ENCODE measurements at regions not wholly inside any gene's neighbourhood (a gene's known extent, or its start where the extent isn't known, plus 50 kb on each side); places are given as distances from the start of the nearest gene placed in this dataset.

- TF ChIP-seq, protein P1, sequence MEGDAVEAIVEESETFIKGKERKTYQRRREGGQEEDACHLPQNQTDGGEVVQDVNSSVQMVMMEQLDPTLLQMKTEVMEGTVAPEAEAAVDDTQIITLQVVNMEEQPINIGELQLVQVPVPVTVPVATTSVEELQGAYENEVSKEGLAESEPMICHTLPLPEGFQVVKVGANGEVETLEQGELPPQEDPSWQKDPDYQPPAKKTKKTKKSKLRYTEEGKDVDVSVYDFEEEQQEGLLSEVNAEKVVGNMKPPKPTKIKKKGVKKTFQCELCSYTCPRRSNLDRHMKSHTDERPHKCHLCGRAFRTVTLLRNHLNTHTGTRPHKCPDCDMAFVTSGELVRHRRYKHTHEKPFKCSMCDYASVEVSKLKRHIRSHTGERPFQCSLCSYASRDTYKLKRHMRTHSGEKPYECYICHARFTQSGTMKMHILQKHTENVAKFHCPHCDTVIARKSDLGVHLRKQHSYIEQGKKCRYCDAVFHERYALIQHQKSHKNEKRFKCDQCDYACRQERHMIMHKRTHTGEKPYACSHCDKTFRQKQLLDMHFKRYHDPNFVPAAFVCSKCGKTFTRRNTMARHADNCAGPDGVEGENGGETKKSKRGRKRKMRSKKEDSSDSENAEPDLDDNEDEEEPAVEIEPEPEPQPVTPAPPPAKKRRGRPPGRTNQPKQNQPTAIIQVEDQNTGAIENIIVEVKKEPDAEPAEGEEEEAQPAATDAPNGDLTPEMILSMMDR (conservative IDR thresholded peaks at IDR 0.05; ENCODE audit: low read depth, low read length), result no peak
- no peak for TF ChIP-seq EZH2 (IDR thresholded peaks at IDR 0.05; ENCODE audit: borderline replicate concordance, low read depth, low read length, poor library complexity, severe bottlenecking)
These were observed 195.5 kb downstream of the DRD1 start for GRCh38 chr5:175248416-175248905.

Data from A673 (cell line).